Upper lobe of left lung (tissue), 4 donors: ENCODE measurements at regions not wholly inside any gene's neighbourhood (a gene's known extent, or its start where the extent isn't known, plus 50 kb on each side); places are given as distances from the start of the nearest gene placed in this dataset.

Experiments used
- CTCF ChIP-seq, 6 experiments: fragments of 450-650 bp in 4 of 6; fragments of 200-600 bp in 2 of 6; sonication (generic) in 2 of 6; IDR thresholded peaks; one replicate each; pipeline ENCODE4 v1.5.1; 2016 to 2019; ENCODE audit warnings: antibody characterized with exemption in 6 of 6
- EP300 ChIP-seq, 4 donors: sonication (generic); formaldehyde crosslinking; IDR thresholded peaks; one replicate each; pipeline ENCODE4 v1.5.1; 2017; ENCODE audit warnings: antibody characterized with exemption in 4 of 4, control low read depth in 2 of 4
- POLR2A ChIP-seq, 4 donors: fragments of 450-650 bp; IDR thresholded peaks; one replicate each; pipeline ENCODE4 v1.5.1; 2016 to 2017; ENCODE audit warnings: antibody characterized with exemption in 4 of 4, mild to moderate bottlenecking in 2 of 4
- POLR2AphosphoS5 ChIP-seq, 2 donors: sonication (generic); formaldehyde crosslinking; IDR thresholded peaks; one replicate each; pipeline ENCODE4 v1.5.1; 2017; ENCODE audit warnings: antibody characterized with exemption in 2 of 2

DNA sequence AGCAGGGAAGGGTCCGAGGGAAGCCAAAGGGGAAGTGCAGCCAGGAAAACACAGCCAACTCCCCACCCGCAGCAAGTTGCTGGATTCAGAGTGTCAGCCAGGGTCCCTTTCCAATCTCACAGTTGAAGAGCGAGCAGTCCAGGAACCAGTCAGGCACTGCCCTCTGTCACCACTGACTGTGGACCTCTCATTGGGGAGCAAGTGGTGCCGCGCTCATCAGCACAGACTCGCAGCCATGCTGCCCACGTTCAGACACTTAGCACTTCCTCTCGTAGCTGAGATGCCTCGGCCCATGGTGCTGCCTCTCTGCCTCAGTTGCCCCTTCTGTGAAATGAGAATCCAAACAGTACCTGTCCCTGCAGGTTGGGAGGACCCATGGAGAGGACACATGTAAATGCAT is 123.6 kb upstream of the CHST15 start:
- TF ChIP-seq CTCF (IDR thresholded peaks at IDR 0.05), result no peak
- TF ChIP-seq EP300 (IDR thresholded peaks at IDR 0.05), result no peak
- TF ChIP-seq POLR2A (IDR thresholded peaks at IDR 0.05), result no peak
- no peak for TF ChIP-seq POLR2AphosphoS5 (IDR thresholded peaks at IDR 0.05)
